ENCODE measurements at regions not wholly inside any gene's neighbourhood (a gene's known extent, or its start where the extent isn't known, plus 50 kb on each side); places are given as distances from the start of the nearest gene placed in this dataset.

DNA sequence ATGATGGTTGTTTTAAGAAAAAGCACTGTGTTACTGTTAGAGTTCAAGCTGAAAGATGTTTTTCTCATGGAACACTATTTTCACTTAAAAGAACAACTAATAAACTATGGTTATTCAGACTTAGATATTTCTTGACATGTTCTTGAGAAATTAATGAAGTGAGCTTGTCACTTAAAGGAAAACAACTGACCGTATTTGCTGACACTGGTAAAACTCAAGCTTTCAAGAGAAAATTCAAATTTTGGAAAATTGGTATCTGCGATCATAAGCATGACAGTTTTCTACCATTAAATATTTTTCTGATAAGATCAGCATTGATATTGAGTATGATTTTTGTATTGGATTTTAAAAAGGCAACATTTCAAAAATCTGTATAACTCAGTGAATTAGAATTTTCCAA, 549.5 kb upstream of the ACTRT1 start:
- H3K9ac ChIP-seq (ENCODE audit: low read length) = no peak overlapping the region
- no peaks in the 10 kb centered on the region for H3K36me3 ChIP-seq (ENCODE audit: insufficient read depth, low read length)
- H3K27me3 ChIP-seq (ENCODE audit: insufficient read depth, low read length) = no peaks in the 10 kb centered on the region
- no peaks in the 10 kb centered on the region for H3K9me2 ChIP-seq (ENCODE audit: low read depth, low read length)
- H3K4me1 ChIP-seq (ENCODE audit: insufficient read depth, low read length, severe bottlenecking) = no peaks in the 10 kb centered on the region
- H3K4me2 ChIP-seq (ENCODE audit: low read length) = no peak overlapping the region
- no peaks in the 10 kb centered on the region for H3K9me3 ChIP-seq (ENCODE audit: low read length)
- H4K20me1 ChIP-seq (ENCODE audit: insufficient read depth, low read length) = no peaks in the 10 kb centered on the region
- no peak overlapping the region for H3K4me3 ChIP-seq (ENCODE audit: low read depth, low read length, poor library complexity, severe bottlenecking)
- no peaks in the 10 kb centered on the region for H3F3A ChIP-seq (ENCODE audit: insufficient read depth, low read length)
- H2AFZ ChIP-seq (ENCODE audit: low read length) = no peak overlapping the region
- no peak overlapping the region for H3K27ac ChIP-seq (ENCODE audit: low read depth, low read length, poor library complexity, severe bottlenecking)
- H3K79me2 ChIP-seq (ENCODE audit: insufficient read depth, low read length) = no peaks in the 10 kb centered on the region
- TF ChIP-seq CTCF (IDR thresholded peaks at IDR 0.05; ENCODE audit: low read length) (no peak), EZH2 (IDR thresholded peaks at IDR 0.05; ENCODE audit: borderline replicate concordance, low read length) (no peak)

DNA sequence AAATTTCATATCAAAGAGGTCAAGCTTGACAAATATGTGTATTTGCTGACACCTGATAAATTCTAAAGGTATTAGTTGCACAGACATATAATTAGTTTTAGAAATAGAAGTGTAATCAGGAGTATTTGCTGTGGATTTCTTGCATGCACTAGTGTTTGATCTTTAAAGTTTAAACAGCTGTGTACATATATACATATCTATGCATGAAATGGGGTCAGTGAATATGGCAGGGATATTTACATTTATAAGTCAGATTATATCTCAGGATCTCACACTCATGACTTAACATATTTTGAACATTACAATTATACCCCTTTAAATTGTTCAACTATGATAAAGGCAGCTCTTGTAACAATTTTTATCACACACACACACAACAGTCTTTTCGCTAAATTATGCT, 547.4 kb upstream of the ACTRT1 start:
- no peak for TF ChIP-seq CTCF (IDR thresholded peaks at IDR 0.05; ENCODE audit: low read length)
- TF ChIP-seq EZH2 (IDR thresholded peaks at IDR 0.05; ENCODE audit: borderline replicate concordance, low read length) = no peak
- Histone ChIP-seq H3F3A (ENCODE audit: insufficient read depth, low read length) (no peaks in the 10 kb centered on the region), H3K9me2 (ENCODE audit: low read depth, low read length) (no peaks in the 10 kb centered on the region), H2AFZ (ENCODE audit: low read length) (no peak overlapping the region), H3K4me2 (ENCODE audit: low read length) (no peak overlapping the region), H3K9ac (ENCODE audit: low read length) (no peak overlapping the region), H3K79me2 (ENCODE audit: insufficient read depth, low read length) (no peaks in the 10 kb centered on the region), H3K9me3 (ENCODE audit: low read length) (no peaks in the 10 kb centered on the region), H3K27me3 (ENCODE audit: insufficient read depth, low read length) (no peaks in the 10 kb centered on the region), H4K20me1 (ENCODE audit: insufficient read depth, low read length) (no peaks in the 10 kb centered on the region), H3K27ac (ENCODE audit: low read depth, low read length, poor library complexity, severe bottlenecking) (no peak overlapping the region), H3K36me3 (ENCODE audit: insufficient read depth, low read length) (no peaks in the 10 kb centered on the region), H3K4me1 (ENCODE audit: insufficient read depth, low read length, severe bottlenecking) (no peaks in the 10 kb centered on the region), H3K4me3 (ENCODE audit: low read depth, low read length, poor library complexity, severe bottlenecking) (no peak overlapping the region)

DNA sequence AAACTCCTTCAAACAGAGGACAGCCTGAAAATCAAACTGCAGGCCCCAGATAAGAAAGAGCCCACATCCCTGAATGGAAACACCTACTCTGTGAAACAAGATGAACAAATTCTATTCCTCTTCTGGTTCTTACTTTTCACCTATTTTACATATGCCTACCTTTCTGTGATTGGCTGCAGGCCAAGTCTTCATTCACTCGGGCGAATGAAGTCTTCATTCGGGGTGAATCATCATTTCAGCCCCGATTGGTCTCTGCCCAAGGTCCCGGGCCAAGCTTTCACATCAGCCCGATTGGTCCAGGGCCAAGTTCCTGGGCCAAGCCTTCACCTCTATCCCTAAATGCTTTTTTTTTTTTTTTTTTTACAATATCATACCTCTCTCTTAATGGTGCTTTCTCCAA, 529.8 kb upstream of the ACTRT1 start:
- H3K4me2 ChIP-seq (ENCODE audit: low read length) = no peak overlapping the region
- H3K9me2 ChIP-seq (ENCODE audit: low read depth, low read length) = no peaks in the 10 kb centered on the region
- no peaks in the 10 kb centered on the region for H4K20me1 ChIP-seq (ENCODE audit: insufficient read depth, low read length)
- no peaks in the 10 kb centered on the region for H3K27me3 ChIP-seq (ENCODE audit: insufficient read depth, low read length)
- H3K9ac ChIP-seq (ENCODE audit: low read length) = no peak overlapping the region
- no peaks in the 10 kb centered on the region for H3K79me2 ChIP-seq (ENCODE audit: insufficient read depth, low read length)
- H3K27ac ChIP-seq (ENCODE audit: low read depth, low read length, poor library complexity, severe bottlenecking) = no peak overlapping the region
- H3K4me3 ChIP-seq (ENCODE audit: low read depth, low read length, poor library complexity, severe bottlenecking) = no peak overlapping the region
- no peaks in the 10 kb centered on the region for H3K9me3 ChIP-seq (ENCODE audit: low read length)
- H3K36me3 ChIP-seq (ENCODE audit: insufficient read depth, low read length) = no peaks in the 10 kb centered on the region
- TF ChIP-seq EZH2 (IDR thresholded peaks at IDR 0.05; ENCODE audit: borderline replicate concordance, low read length) = no peak
- TF ChIP-seq CTCF (IDR thresholded peaks at IDR 0.05; ENCODE audit: low read length) = no peak
- no peaks in the 10 kb centered on the region for H3K4me1 ChIP-seq (ENCODE audit: insufficient read depth, low read length, severe bottlenecking)
- no peaks in the 10 kb centered on the region for H3F3A ChIP-seq (ENCODE audit: insufficient read depth, low read length)
- H2AFZ ChIP-seq (ENCODE audit: low read length) = no peak overlapping the region

All from OCI-LY1 (cell line).